Right ventricle myocardium superior (tissue), 1 donor: ENCODE measurements at regions not wholly inside any gene's neighbourhood (a gene's known extent, or its start where the extent isn't known, plus 50 kb on each side); places are given as distances from the start of the nearest gene placed in this dataset.

ENCODE experiments used
- ATAC-seq: fragments of 200-7000 bp; cut with Tn5 transposase; one replicate; pipeline ENCODE4 v1.9.1; 2020; ENCODE audit warnings: mild to moderate bottlenecking; ENCODE audit not compliant: poor library complexity
- DNase-seq: peaks from one replicate; pipeline ENCODE4 v3.0.0-alpha.2; 2020
- intact Hi-C: fragments of 100-400 bp; cut with DNase I; formaldehyde crosslinking; loops from one replicate; pipeline ENCODE4 v1.11.2; 2022
- donor health status: DM: no; HTN: yes; CAD: no; lungs with severe emphysema.

DNA sequence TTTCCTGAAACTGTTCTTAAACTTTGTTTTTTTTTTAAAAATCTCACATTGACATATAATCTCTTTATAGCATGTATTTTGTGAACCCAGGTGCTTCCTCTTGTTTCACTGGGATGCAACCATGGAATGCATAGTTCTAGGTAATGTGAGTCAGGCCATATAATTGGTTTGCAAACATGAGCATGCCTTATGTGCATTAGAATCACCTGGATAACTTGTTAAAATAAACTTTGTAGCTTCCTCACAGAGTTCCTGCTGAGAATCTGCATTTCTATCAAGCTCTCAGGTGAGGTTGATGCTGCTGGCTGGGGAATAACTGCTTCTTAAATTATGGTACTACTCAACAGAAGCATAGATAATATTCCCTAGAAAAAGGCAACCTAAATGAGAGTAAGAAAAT, 940.3 kb upstream of the LCORL start:
- ATAC-seq = no peak
- intact Hi-C loops = no loop called here
- no peak for DNase-seq

DNA sequence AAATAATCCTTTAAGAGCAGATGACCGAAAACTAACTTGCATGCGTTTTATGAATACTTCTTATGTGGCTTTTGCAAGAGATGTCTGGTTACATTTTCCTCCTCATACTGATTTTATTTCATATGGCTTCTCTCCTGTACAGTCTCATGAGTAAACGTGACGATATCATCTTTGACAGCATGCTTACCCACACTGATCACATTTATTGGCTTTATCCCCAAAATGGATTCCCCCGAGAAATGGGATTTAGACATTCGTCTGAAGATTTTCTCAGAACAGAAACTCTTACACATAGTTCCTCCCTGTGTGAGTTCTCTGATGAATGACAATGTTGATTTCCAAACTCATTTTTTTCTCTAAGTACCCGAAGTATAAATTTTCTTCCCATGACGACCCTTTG, 939.7 kb upstream of the LCORL start:
- no peak for ATAC-seq
- intact Hi-C loops = no loop called here
- no peak for DNase-seq

DNA sequence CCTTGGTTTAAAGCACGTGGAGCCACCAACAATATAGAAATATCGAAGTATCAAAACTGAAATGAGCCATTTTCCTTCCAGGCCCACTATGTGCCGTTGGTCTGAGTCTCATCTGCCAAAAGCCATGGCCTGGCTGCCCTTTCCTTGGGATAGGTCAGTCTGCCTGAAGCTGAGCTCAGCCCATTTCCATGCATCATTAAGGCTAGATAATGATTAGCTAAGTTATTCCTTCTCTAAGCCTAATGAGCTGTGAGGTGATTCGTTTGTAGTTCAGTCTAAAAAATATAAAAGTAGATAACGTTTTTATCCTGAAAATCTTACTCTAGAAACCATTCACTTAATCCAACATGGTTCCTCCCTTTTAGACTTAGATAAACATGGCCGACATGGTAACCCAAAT, 936.2 kb upstream of the LCORL start:
- DNase-seq (no peak), ATAC-seq (no peak)
- intact Hi-C loops = no loop called here

DNA sequence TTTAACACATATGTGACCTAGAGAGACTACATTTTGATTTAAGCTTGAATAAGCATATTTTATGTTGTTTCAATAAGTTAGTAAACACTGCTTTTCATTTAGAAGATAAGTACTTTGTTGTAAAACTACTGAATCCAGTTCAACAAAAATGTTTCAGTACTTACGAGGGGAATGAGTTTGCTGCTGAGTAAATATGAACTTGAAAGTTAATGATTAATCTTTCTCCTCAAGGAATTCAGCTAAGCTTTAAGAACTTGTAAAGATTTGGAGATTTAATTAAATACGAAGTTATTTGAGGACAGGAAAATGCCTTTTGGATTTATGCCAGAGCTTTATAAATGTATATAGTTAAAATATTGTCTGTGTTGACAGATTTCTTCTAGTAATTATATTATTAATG, 933.0 kb upstream of the LCORL start:
- intact Hi-C loops = no loop called here
- DNase-seq (no peak), ATAC-seq (no peak)

DNA sequence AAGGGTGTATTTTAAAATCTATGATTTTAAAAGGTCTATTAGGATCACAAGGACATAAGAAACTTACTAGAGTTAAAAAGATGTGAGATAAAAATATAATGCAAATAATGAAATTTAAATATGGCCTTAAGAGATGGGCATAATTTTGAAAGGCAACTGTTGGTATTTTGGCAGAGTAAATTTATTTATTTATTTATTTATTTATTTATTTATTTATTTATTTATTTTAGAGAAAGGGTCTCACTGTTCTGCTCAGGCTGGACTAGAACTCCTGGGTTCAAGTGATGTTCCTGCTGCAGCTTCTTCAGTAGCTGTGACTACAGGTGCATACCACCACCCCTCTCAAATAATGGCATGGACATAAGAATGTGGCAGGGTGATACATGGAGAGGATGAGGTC, 932.1 kb upstream of the LCORL start:
- ATAC-seq (no peak), DNase-seq (no peak)
- intact Hi-C loops = no loop called here

DNA sequence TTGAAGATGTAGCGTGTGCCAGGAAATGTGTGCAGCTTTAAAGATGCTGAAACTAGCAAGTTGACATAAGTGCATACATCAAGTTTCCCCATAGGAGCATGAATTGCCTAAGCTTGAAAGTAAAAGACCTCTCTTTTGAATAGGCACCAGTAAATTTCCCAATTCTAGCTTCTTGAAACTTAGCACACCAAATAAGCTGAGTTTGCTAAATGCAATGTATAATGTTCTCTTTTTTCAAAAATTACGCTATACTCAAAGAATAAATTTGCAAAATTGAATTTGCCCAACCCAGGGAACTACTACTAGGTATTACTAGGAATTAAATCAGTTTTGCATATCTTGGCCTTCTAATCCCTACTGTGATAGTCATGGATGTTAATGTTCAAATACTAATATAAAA, 923.9 kb upstream of the LCORL start:
- intact Hi-C loops = no loop called here
- DNase-seq (no peak), ATAC-seq (no peak)

DNA sequence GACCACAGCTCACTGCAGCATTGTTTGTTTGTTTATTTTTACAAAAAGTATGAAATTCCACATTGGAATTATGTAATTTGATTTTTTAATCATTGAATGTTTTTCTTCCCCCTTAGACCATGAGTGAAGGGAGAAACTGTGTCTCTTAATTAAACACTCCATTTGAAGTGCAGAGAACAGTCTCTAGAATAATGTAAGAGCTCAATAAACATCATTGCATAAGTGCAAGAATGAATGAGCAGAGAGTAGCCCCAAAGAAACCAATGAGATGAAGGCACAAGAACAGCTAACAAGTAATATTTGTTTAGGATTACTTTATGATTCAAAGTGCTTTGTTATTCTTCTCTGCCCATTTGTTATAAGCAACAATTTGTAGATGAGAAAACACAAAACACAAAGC, 921.3 kb upstream of the LCORL start:
- ATAC-seq (no peak), DNase-seq (no peak)
- intact Hi-C loops = no loop called here

DNA sequence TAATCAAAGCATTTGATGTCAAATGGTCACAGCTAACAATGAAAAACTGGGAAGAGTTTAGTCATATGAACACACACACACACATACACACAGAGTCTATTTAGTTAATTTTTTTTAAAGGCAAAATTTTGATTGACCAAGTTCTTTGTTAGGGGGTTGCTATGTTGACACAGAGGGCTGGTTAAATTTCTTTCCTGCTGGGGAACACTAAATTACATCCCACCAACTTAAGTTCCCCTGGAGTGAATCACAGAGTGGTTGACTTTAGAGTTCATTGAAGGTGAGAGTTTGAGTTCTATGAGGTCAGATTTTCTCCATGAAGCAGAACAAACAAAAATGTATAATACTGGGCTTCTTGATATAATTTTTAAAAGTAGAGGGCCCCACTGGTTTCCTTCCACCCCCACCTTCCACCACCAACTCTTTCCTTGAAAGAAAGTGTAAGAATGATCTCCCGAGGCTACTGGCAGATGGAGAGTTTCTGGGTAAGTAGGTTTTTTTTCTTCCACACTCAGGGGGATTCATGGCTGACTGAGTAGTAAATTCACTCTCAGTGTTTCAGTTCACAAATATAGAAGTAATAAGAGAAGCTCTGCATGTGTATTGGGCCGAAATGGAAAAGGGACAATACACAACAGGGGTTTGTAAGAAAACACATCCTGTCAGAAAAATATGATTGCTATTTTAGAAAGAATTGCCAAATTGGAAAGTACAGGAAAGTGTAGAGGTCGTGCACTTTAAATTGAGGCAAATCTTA, 917.0 kb upstream of the LCORL start:
- ATAC-seq (no peak), DNase-seq (no peak)
- intact Hi-C loops = loop anchor here (5.0 kb wide), 1 partner anchor 251 kb away; no protein-coding TSS in a partner anchor

DNA sequence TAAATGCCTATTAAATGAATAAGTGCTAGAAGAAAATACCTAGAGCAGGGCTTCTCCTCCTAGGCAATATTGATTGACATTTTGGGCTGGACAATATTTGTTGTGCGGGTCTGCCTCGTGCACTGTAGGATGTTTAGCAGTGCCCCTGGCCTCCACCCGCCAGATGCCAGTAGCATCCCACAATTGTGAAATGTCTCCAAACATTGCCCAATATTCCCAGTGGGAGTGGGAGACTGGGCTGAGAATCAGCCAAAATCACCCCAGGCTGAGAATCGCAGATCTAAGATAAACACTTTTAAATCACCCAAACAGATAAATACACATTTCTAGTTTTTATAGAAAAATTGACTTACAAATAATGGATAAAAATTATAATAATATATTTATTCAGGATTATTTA, 916.2 kb upstream of the LCORL start:
- intact Hi-C loops = loop anchor here (5.0 kb wide), 1 partner anchor 250 kb away; no protein-coding TSS in a partner anchor
- no peak for ATAC-seq
- no peak for DNase-seq

DNA sequence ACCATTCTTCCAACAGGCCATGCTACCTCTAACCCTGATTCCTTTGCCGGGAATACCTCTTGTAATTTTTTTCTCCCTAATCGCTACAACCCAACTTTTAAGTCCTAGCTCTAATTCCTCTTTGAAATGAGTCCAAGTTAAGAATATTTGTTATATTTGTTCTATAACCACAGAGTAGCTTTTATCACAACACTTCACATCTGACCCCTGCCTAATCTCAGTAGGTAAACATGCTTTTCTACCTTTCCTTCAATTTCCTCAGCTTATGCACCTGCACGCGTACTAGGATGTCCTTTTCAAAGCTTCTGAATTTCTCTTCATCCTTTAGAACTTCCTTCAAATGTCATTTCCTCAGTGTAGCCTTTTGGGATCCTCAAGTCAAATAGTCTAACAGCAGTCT, 915.5 kb upstream of the LCORL start:
- DNase-seq = no peak
- ATAC-seq = no peak
- intact Hi-C loops = loop anchor here (5.0 kb wide), 1 partner anchor 250 kb away; no protein-coding TSS in a partner anchor

DNA sequence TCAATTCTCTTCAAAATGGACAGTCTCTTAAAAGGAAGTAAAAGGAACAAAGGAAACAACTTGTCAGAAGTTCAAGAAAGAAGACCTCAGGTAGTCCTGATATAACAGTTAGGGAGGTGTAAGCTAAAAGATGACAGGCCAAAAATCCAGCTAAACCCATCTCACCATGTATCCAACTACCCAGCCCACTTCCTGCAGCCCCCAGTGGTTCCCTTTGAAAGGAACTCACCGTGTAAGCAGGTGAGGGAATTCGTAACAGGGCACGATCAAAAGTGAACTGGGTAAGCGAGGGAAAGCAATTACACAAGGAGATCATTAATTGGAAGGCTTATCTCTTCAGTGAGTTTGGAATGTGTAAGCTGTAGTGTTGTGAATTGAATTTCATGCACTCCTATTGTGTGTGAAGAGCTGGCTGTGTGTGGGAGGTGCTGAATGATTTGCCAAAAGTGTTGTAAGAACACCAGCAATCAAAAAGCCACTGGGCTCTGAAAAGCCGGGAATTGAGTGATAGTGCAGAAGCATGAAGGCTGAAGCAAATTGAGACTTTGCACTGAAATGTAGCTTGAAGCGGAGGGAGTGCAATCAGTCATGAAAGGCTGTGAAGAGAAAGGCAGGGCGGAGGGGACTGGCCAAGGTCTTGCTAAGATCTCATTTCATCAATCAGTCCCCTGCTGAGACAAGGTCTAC, 914.2 kb upstream of the LCORL start:
- intact Hi-C loops = loop anchor here (5.0 kb wide), 1 partner anchor 249 kb away; no protein-coding TSS in a partner anchor
- no peak for ATAC-seq
- DNase-seq = no peak

DNA sequence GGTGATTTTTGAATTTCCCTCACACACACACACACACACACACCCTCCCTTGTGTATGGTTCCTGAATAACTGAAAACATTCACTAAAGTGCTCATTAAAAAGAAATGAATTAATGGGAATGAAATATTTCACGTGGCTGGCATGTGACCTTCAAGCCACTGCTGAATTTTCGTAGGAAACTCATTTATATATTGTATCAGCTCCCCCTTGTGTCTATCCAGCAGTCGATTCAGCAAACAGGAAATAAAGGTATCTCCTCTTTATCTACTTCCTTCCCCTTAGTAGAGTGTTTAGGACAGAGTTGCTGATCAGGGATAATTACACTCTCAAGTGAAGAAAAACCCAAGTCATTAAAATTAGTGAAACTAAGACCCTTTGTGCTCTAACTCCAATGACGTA, 912.6 kb upstream of the LCORL start:
- peak; percentile 52 for ATAC-seq

DNA sequence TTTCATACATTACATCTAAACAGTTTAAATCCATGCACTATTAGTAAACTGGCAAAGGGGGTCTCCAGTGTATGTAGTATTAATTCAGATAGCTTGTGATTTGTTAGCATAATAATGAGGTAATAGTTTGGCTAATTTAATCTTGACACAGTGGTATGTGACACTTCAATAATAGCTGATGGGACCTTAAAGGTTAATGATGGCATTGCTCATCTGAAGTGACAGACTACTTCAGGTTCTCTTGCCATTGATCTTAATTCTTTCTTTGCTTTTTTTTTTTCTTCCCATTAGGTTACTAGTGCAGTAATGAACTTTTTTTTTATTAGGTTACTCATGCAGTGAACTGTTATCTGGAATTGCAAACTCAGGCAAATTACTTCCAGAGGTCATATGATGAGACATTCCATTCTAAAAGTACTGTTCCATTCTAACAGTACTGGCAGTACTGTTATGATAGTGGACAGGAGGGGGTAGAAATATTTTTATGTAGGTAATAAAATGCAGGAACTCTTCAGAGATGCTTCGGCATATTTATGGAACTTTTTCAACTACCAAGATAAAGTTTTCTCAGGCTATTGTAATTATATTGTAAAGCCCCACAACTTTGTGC, 911.3 kb upstream of the LCORL start:
- peak; percentile 90 for ATAC-seq
- intact Hi-C loops = no loop called here
- DNase-seq = no peak

More for the DNA sequence above, 912.6 kb upstream of the LCORL start:
- DNase-seq = no peak
- intact Hi-C loops = no loop called here

DNA sequence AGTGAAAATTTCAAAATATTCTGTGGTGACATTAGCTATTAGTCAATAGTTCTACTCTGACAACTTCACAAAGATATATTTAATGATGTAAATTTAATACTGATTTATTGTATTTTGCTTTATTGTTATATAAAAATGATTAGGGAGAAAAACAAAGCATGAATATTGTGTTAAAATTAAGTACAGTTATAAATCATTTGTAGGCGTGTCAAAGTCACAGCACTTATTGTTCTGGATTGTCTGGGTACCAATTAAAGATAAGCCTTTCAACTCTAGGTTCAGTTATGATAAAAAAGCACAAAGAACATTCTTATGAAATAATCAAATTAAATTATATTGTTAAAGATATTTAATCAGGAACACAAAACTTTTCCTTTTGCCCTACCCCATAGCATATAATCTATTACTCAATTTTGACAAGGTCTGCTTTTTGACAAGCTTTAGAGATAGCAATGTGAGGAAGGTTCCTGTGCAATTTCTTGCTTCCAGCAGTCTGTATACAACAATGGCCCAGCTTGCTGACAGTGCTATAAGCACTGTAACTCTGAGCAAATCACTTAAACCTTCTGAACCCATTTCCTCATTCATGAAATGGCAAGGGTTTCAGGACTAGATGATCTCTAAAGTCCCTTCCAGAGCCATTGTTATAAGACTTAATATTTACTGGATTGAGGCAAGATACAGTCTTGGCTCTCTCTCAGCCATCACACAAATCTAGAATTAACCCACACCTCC, 910.3 kb upstream of the LCORL start:
- peak; percentile 37 for ATAC-seq
- DNase-seq = no peak
- intact Hi-C loops = no loop called here

DNA sequence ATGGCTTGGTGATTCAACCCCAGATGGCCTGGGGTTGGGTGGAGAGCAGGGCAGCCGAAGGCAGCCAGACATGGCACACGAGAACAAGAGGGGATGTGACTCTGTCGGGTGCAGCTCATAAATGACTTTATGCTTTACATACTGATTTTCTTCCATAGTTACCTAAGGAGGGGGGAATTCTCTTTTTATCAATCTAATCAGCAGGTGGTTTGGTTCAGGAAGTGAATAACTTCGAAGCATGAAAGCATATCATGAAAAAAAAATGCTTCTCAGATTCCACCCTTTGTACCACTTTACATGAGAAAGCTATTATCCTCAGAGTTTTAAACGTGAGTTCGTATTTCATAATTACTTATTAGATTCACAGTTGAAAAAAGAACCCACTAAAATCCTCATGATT, 908.9 kb upstream of the LCORL start:
- ATAC-seq (no peak), DNase-seq (no peak)
- intact Hi-C loops = no loop called here

DNA sequence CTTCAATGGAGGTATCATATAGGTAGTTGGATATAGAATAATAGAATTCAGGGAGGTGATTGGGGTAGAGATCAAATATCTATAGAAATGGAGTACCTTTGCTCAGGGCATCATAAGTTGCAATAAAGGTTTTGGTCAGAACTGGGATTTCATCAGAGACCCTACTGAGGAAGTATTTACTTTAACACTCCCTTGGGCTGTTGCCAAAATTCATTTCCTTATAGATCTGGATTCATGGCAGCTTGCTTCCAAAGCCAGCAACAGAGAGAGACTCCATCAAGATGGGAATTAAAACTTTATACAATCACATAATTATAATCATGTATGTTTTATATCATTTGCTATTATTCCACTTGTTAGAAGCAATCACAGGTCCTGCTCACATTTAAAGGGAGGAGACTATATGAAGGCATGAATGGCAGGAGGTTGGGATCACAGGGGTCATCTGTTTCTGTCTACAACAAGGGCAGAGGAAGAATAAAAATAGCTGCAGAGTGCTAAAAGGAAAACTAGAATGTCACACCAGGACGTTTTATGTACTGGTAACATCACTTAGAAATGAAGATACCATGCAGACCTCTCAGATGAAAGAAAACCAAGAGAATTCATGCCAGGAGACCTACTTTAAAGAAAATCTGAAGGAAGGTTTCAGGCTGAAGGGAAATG, 902.1 kb upstream of the LCORL start:
- DNase-seq (no peak), ATAC-seq (peak; percentile 95)
- intact Hi-C loops = no loop called here

DNA sequence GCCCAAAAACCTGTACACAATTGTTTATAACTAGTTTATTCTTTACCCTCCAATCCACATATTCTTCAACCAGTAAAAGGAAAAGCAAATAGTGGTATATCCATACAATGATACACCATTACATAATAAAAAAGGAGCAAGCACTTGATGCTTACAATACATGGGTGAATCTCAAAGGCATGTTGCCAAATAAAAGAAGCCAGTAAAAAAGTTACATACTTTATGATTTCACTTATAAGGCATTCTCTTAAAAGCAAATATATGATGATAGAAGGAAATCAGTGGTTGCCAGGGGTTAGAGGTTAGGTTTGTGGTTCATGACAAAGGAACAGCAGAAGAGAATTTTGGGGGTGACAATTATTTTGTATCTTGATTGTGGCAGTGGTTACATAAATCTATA, 896.1 kb upstream of the LCORL start:
- intact Hi-C loops = no loop called here
- DNase-seq (no peak), ATAC-seq (no peak)

DNA sequence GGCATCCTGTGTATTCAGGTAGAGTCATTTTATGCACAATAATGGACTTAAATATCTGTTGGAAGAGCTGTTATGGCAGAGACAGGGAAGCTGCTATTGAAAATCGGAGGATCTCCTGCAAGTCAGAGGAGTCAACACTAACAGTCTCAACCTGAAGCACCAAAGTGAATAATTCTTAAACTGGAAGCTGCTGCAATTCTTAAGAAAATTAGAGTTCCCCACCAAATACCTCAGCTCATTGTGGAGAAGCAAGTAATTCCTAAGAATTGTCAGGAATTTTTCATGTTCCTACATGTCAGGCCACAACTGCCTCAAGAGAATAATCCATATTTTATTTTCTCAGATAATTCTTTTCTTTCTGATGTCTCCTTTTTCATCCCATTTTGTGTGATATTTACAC, 892.6 kb upstream of the LCORL start:
- ATAC-seq = no peak
- intact Hi-C loops = no loop called here

DNA sequence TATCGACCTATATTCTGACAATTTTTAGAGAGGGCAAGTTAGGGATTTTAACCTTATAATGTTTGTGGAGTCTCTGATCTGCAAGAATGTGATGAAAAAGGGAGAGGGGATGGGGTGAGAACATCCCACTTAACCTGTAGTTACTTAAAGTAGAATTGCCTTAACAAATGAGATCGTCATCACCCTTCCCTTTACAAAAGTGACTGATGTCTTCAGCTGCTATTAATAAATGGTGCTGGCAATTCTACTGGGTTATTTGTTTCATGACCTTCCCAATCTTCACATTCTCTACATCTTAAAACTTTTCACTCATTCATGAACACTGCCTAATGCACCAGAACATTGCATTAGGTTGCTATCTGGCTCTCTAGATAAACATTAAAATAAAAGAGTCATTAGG, 873.4 kb upstream of the LCORL start:
- DNase-seq (no peak), ATAC-seq (peak; percentile 41)
- intact Hi-C loops = no loop called here

More for the DNA sequence above, 892.6 kb upstream of the LCORL start:
- DNase-seq = no peak
